OCI-LY7 (cell line): ENCODE measurements at regions not wholly inside any gene's neighbourhood (a gene's known extent, or its start where the extent isn't known, plus 50 kb on each side); places are given as distances from the start of the nearest gene placed in this dataset.

ENCODE experiments used
- BruUV-seq: library from RNA; stranded (reverse); fragments of 400-500 nt; replicated peaks from 2 replicates; lab custom pipeline; 2021; lab: Mats Ljungman, UMichigan
- CTCF ChIA-PET: fragments of 300-600 bp; sonication (Branson Sonifier 250); formaldehyde crosslinking; loops from one replicate; lab custom pipeline; 2022; ENCODE audit warnings: antibody characterized with exemption; ENCODE audit not compliant: unreplicated experiment; lab: Charles Lee
- POLR2A ChIA-PET: fragments of 300-600 bp; sonication (Branson Sonifier 250); formaldehyde crosslinking; loops from one replicate; lab custom pipeline; 2022; ENCODE audit warnings: antibody characterized with exemption; lab: Charles Lee
- DNase-seq: peaks from one replicate; pipeline ENCODE4 v3.0.0-alpha.2; 2015; ENCODE audit warnings: low spot score
- H2AFZ ChIP-seq: fragments of 200-600 bp; sonication (generic), shearing (Covaris generic); 2 replicates; pipeline ENCODE4 v1.6.1; 2014; ENCODE audit warnings: mild to moderate bottlenecking, antibody characterized with exemption, low read length, moderate library complexity
- H3K27ac ChIP-seq: fragments of 200-600 bp; sonication (generic); 2 replicates; pipeline ENCODE4 v1.5.1; 2014; ENCODE audit warnings: mixed run types, low read depth, mild to moderate bottlenecking, moderate library complexity, low read length, inconsistent platforms; ENCODE audit not compliant: poor library complexity, severe bottlenecking
- H3K36me3 ChIP-seq: fragments of 200-600 bp; sonication (generic); 2 replicates; pipeline ENCODE4 v1.6.1; 2014; ENCODE audit warnings: mild to moderate bottlenecking, antibody characterized with exemption, low read length, moderate library complexity, mixed read lengths; ENCODE audit not compliant: insufficient read depth
- H3K4me1 ChIP-seq: fragments of 200-600 bp; sonication (generic); 2 replicates; pipeline ENCODE4 v1.5.1; 2014; ENCODE audit warnings: mild to moderate bottlenecking, low read length; ENCODE audit not compliant: insufficient read depth, poor library complexity, severe bottlenecking
- H3K4me2 ChIP-seq: fragments of 200-600 bp; sonication (generic); 2 replicates; pipeline ENCODE4 v1.6.1; 2014; ENCODE audit warnings: mild to moderate bottlenecking, low read length
- H3K4me3 ChIP-seq: fragments of 200-600 bp; sonication (generic); 2 replicates; pipeline ENCODE4 v1.5.1; 2014; ENCODE audit warnings: mild to moderate bottlenecking, low read depth, low read length; ENCODE audit not compliant: poor library complexity, severe bottlenecking
- H3K79me2 ChIP-seq: fragments of 200-600 bp; sonication (generic); 2 replicates; pipeline ENCODE4 v1.6.1; 2016; ENCODE audit warnings: low read depth, mild to moderate bottlenecking, low read length, moderate library complexity, mixed read lengths; ENCODE audit not compliant: insufficient read depth
- H3K9me2 ChIP-seq: fragments of 200-600 bp; sonication (generic); 2 replicates; pipeline ENCODE4 v1.6.1; 2016; ENCODE audit warnings: mild to moderate bottlenecking, low read length, mixed read lengths; ENCODE audit not compliant: insufficient read depth
- H3K9me3 ChIP-seq: fragments of 200-600 bp; sonication (generic); 2 replicates; pipeline ENCODE4 v1.6.1; 2014; ENCODE audit warnings: mild to moderate bottlenecking, mixed run types, low read length, mixed read lengths
- H4K20me1 ChIP-seq: fragments of 200-600 bp; sonication (generic); 2 replicates; pipeline ENCODE4 v1.6.1; 2014; ENCODE audit warnings: mild to moderate bottlenecking, antibody characterized with exemption, low read length, moderate library complexity, mixed read lengths; ENCODE audit not compliant: insufficient read depth
- CTCF ChIP-seq: fragments of 200-600 bp; sonication (generic); conservative IDR thresholded peaks from 2 replicates; pipeline ENCODE4 v1.5.1; 2014; ENCODE audit warnings: mild to moderate bottlenecking, antibody characterized with exemption, low read length, moderate library complexity, mixed read lengths
- EZH2phosphoT487 ChIP-seq: fragments of 200-600 bp; sonication (generic); IDR thresholded peaks from 2 replicates; pipeline ENCODE4 v1.6.1; 2018; ENCODE audit warnings: low read depth, borderline replicate concordance, mild to moderate bottlenecking, mixed run types, antibody characterized with exemption, low read length, moderate library complexity, mixed read lengths
- intact Hi-C: fragments of 100-400 bp; cut with micrococcal nuclease; formaldehyde crosslinking; loops from one replicate; pipeline ENCODE4 v1.10.0; 2022; ENCODE audit not compliant: unreplicated experiment

- no peaks in the 10 kb centered on the region for H4K20me1 ChIP-seq
- no peaks in the 10 kb centered on the region for H3K9me2 ChIP-seq
- H3K9me3 ChIP-seq: no peaks in the 10 kb centered on the region
- no TSS peak for BruUV-seq
- no peaks in the 10 kb centered on the region for H3K79me2 ChIP-seq
- intact Hi-C loops: no loop called here
- H3K4me2 ChIP-seq: no peak overlapping the region
- CTCF ChIA-PET: no interaction called here
- no peaks in the 10 kb centered on the region for H3K4me1 ChIP-seq
- H3K36me3 ChIP-seq: no peaks in the 10 kb centered on the region
- no peak overlapping the region for H3K27ac ChIP-seq
- TF ChIP-seq EZH2phosphoT487 (no peak), CTCF (no peak)
- POLR2A ChIA-PET: no interaction called here
- no peak overlapping the region for H3K4me3 ChIP-seq
- H2AFZ ChIP-seq: no peak overlapping the region
- no peak for DNase-seq
Measured at GRCh38 chr9:86670536-86670935, 276.8 kb downstream of the GAS1 start.

- ChIA-PET CTCF (no interaction called here), POLR2A (no interaction called here)
- H3K79me2 ChIP-seq: no peaks in the 10 kb centered on the region
- BruUV-seq: no TSS peak
- intact Hi-C loops: no loop called here
- TF ChIP-seq EZH2phosphoT487 (no peak), CTCF (no peak)
- H3K4me1 ChIP-seq: no peaks in the 10 kb centered on the region
- no peaks in the 10 kb centered on the region for H3K9me2 ChIP-seq
- no peak for DNase-seq
- no peak overlapping the region for H3K4me2 ChIP-seq
- no peak overlapping the region for H3K27ac ChIP-seq
- H3K9me3 ChIP-seq: no peaks in the 10 kb centered on the region
- H3K4me3 ChIP-seq: no peak overlapping the region
- H2AFZ ChIP-seq: no peak overlapping the region
- H4K20me1 ChIP-seq: no peaks in the 10 kb centered on the region
- no peaks in the 10 kb centered on the region for H3K36me3 ChIP-seq
Measured at GRCh38 chr9:86670076-86670475, 277.2 kb downstream of the GAS1 start.

GRCh38 chr9:86669422-86669821 lies 277.9 kb downstream of the GAS1 start:
- H3K9me2 ChIP-seq: no peaks in the 10 kb centered on the region
- ChIA-PET CTCF (no interaction called here), POLR2A (no interaction called here)
- TF ChIP-seq EZH2phosphoT487 (no peak), CTCF (no peak)
- DNase-seq: no peak
- H3K4me1 ChIP-seq: no peaks in the 10 kb centered on the region
- no peaks in the 10 kb centered on the region for H3K36me3 ChIP-seq
- intact Hi-C loops: no loop called here
- BruUV-seq: no TSS peak
- no peaks in the 10 kb centered on the region for H3K79me2 ChIP-seq
- no peak overlapping the region for H3K4me2 ChIP-seq
- no peak overlapping the region for H3K27ac ChIP-seq
- no peak overlapping the region for H2AFZ ChIP-seq
- H3K4me3 ChIP-seq: no peak overlapping the region
- no peaks in the 10 kb centered on the region for H3K9me3 ChIP-seq
- H4K20me1 ChIP-seq: no peaks in the 10 kb centered on the region
